HepG2 (cell line): ENCODE measurements at regions not wholly inside any gene's neighbourhood (a gene's known extent, or its start where the extent isn't known, plus 50 kb on each side); places are given as distances from the start of the nearest gene placed in this dataset.

Experiments used
- ATAC-seq: fragments of 200-7000 bp; cut with Tn5 transposase; 3 replicates; pipeline ENCODE4 v1.9.1; 2020; ENCODE audit warnings: mild to moderate bottlenecking, moderate library complexity
- BruUV-seq: library from RNA; stranded (reverse); fragments of 400-500 nt; replicated peaks from 2 replicates; lab custom pipeline; 2021; lab: Mats Ljungman, UMichigan
- CTCF ChIA-PET: fragments of 300-600 bp; formaldehyde crosslinking; extraction: SDS; loops from one replicate; lab custom pipeline; 2021; ENCODE audit warnings: low total read pairs, inconsistent platforms, low intra/inter-chr PET ratio; lab: Yijun Ruan, JAX
- POLR2A ChIA-PET: fragments of 350-600 bp; sonication (Branson Sonifier 250); formaldehyde crosslinking; loops from one replicate; lab custom pipeline; 2020; ENCODE audit warnings: antibody characterized with exemption, inconsistent platforms; lab: Yijun Ruan, JAX
- DNase-seq: peaks from one replicate; pipeline ENCODE4 v3.0.0-alpha.2; 2015; ENCODE audit warnings: low spot score
- FAIRE-seq: peaks from 3 replicates; lab custom pipeline; 2011; peaks lifted over from hg19 to GRCh38; lab: Jason Lieb, UNC
- H2AFZ ChIP-seq: one replicate; pipeline ENCODE4 v1.6.1; 2011; ENCODE audit warnings: low read length, inconsistent platforms
- H3K27ac ChIP-seq: fragments of 300-600 bp; 3 replicates; pipeline ENCODE4 v1.8.0; 2011; ENCODE audit warnings: mixed run types, mild to moderate bottlenecking, mixed read lengths, low read length, inconsistent platforms; ENCODE audit not compliant: insufficient read depth; ENCODE audit errors: extremely low read length
- H3K27me3 ChIP-seq, 2 experiments: fragments of 200-600 bp in 1 of 2; 2 replicates in 1 of 2; 3 replicates in 1 of 2; pipeline versions ENCODE4 v1.6.0 to v1.8.0; 2011; ENCODE audit warnings: low read length in 2 of 2, mild to moderate bottlenecking in 2 of 2, moderate library complexity in 2 of 2, inconsistent platforms in 1 of 2; ENCODE audit not compliant: insufficient read depth in 2 of 2, control insufficient read depth in 1 of 2
- H3K36me3 ChIP-seq, 2 experiments: fragments of 200-600 bp in 1 of 2; replicated peaks in 1 of 2; 2 replicates in 1 of 2; 3 replicates in 1 of 2; pipeline versions ENCODE4 v1.5.1 to v1.8.0; 2011; ENCODE audit warnings: low read length in 2 of 2, inconsistent platforms in 1 of 2; ENCODE audit not compliant: insufficient read depth in 2 of 2, control insufficient read depth in 1 of 2
- H3K4me1 ChIP-seq: 2 replicates; pipeline ENCODE4 v1.5.1; 2012; ENCODE audit warnings: low read length, inconsistent platforms; ENCODE audit not compliant: insufficient read depth
- H3K4me2 ChIP-seq: 2 replicates; pipeline ENCODE4 v1.6.0; 2011; ENCODE audit warnings: low read depth, low read length, inconsistent platforms
- H3K4me3 ChIP-seq, 3 experiments: fragments of 200-600 bp in 1 of 3; sonication (generic), shearing (Covaris generic) in 1 of 3; replicated peaks in 1 of 3; 2 replicates each; pipeline ENCODE4 v1.5.1; 2011 to 2016; ENCODE audit warnings: low read length in 3 of 3, inconsistent platforms in 2 of 3, low read depth in 2 of 3, mild to moderate bottlenecking in 2 of 3, control low read depth in 1 of 3, mixed read lengths in 1 of 3; ENCODE audit not compliant: insufficient read depth in 1 of 3
- H3K79me2 ChIP-seq: one replicate; pipeline ENCODE4 v1.6.1; 2011; ENCODE audit warnings: low read length, inconsistent platforms; ENCODE audit not compliant: insufficient read depth
- H3K9ac ChIP-seq: 2 replicates; pipeline ENCODE4 v1.6.0; 2011; ENCODE audit warnings: mild to moderate bottlenecking, low read depth, low read length, inconsistent platforms; ENCODE audit not compliant: insufficient read depth
- H3K9me3 ChIP-seq: 2 replicates; pipeline ENCODE4 v1.5.1; 2012; ENCODE audit warnings: mild to moderate bottlenecking, low read length
- H4K20me1 ChIP-seq: 2 replicates; pipeline ENCODE4 v1.6.0; 2011; ENCODE audit warnings: inconsistent platforms, mild to moderate bottlenecking, low read length, moderate library complexity; ENCODE audit not compliant: insufficient read depth
- CREBL2 ChIP-seq: sonication (generic); formaldehyde crosslinking; IDR thresholded peaks from 2 replicates; pipeline ENCODE4 v1.8.1; 2023; ENCODE audit warnings: missing genetic modification reagents, mild to moderate bottlenecking, borderline replicate concordance
- KDM4B ChIP-seq: sonication (generic); formaldehyde crosslinking; IDR thresholded peaks from 2 replicates; pipeline ENCODE4 v1.4.0; 2020; ENCODE audit warnings: missing genetic modification reagents
- MIER3 ChIP-seq: IDR thresholded peaks from 2 replicates; pipeline ENCODE4 v1.6.1; 2016; ENCODE audit warnings: missing compliant biosample characterization, borderline replicate concordance
- NAIF1 ChIP-seq: sonication (generic); formaldehyde crosslinking; IDR thresholded peaks from 2 replicates; pipeline ENCODE4 v1.5.0; 2020; ENCODE audit warnings: mild to moderate bottlenecking, missing genetic modification reagents, borderline replicate concordance
- RELA ChIP-seq: sonication (generic); formaldehyde crosslinking; IDR thresholded peaks from 2 replicates; pipeline ENCODE4 v1.4.0; 2020; ENCODE audit warnings: missing genetic modification reagents
- ZNF136 ChIP-seq: sonication (generic); formaldehyde crosslinking; IDR thresholded peaks from 2 replicates; pipeline ENCODE4 v1.8.1; 2022; ENCODE audit warnings: low read depth, mild to moderate bottlenecking, moderate library complexity, missing genetic modification reagents
- ZNF256 ChIP-seq: sonication (generic); formaldehyde crosslinking; conservative IDR thresholded peaks from 2 replicates; pipeline ENCODE4 v1.4.0; 2020; ENCODE audit warnings: missing genetic modification reagents
- ZNF3 ChIP-seq: IDR thresholded peaks from 2 replicates; pipeline ENCODE4 v1.7.0; 2017; ENCODE audit warnings: inconsistent platforms
- ZNF30 ChIP-seq: sonication (generic); formaldehyde crosslinking; IDR thresholded peaks from 2 replicates; pipeline ENCODE4 v1.5.0; 2020; ENCODE audit warnings: mild to moderate bottlenecking, missing genetic modification reagents
- ZNF558 ChIP-seq: sonication (generic); formaldehyde crosslinking; IDR thresholded peaks from 2 replicates; pipeline ENCODE4 v1.9.0; 2022; ENCODE audit warnings: mild to moderate bottlenecking, missing genetic modification reagents, borderline replicate concordance
- ZSCAN25 ChIP-seq: sonication (generic); formaldehyde crosslinking; IDR thresholded peaks from 2 replicates; pipeline ENCODE4 v1.8.0; 2022; ENCODE audit warnings: mild to moderate bottlenecking, missing genetic modification reagents
- WGBS: methylation state at CpG from one replicate; pipeline ENCODE4 v1.1.6; 2017; ENCODE audit warnings: low lambda C conversion rate; 5-methylcytosine and 5-hydroxymethylcytosine counted together
- in situ Hi-C: cut with HindIII; loops from 2 replicates; pipeline ENCODE4 v1.10.0; 2017; ENCODE audit warnings: low pct_unique_long_range_greater_than_20kb; ENCODE audit not compliant: extremely low pct_ligation_motif_present
- intact Hi-C: fragments of 100-400 bp; cut with micrococcal nuclease; formaldehyde crosslinking; loops from one replicate; pipeline ENCODE4 v1.10.0; 2022; ENCODE audit not compliant: unreplicated experiment
- TF ChIP-seq, protein P1 (sequence below): sonication (generic); formaldehyde crosslinking; IDR thresholded peaks from 2 replicates; pipeline ENCODE4 v1.8.0; 2022; ENCODE audit warnings: mild to moderate bottlenecking, missing genetic modification reagents, moderate library complexity

DNA sequence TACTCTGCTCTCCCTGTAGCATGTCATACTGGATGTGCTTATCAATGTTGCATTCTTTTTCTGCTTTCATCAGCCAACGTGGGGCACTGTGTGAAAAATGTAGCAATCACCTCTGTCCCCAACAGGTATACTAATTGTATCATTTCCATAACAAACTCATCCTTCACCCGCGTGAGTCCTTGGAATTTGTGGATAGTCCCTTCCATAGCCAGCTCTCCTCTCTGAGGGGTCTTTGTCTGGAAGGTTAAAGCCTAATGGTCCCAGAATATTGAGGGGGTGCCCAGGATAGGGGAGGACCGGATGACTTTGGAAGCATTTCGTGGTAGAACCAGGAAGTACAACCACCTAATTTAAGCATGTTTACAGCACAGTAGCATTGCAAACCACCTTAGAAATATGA is 124.6 kb downstream of the FOXB1 start:
- POLR2A ChIA-PET: no interaction called here
- in situ Hi-C loops (no loop called here), intact Hi-C loops (no loop called here)
- FAIRE-seq: no peak
- no peak overlapping the region for H3K27ac ChIP-seq
- no peaks in the 10 kb centered on the region for H3K27me3 ChIP-seq
- H3K4me2 ChIP-seq: no peak overlapping the region
- H4K20me1 ChIP-seq: no peaks in the 10 kb centered on the region
- no peak for DNase-seq
- H3K9me3 ChIP-seq: no peaks in the 10 kb centered on the region
- ATAC-seq: no peak
- no peaks in the 10 kb centered on the region for H3K79me2 ChIP-seq
- H2AFZ ChIP-seq: no peak overlapping the region
- peaks cover 7% of the 10 kb centered on the region; the same call in 1 of the 2 replicates for H3K4me1 ChIP-seq
- H3K4me3 ChIP-seq: no peak overlapping the region
- no peak overlapping the region for H3K9ac ChIP-seq
- TF ChIP-seq ZNF558 (CRISPR knock-in tag) (no peak), RELA (CRISPR knock-in tag) (no peak), ZNF3 (CRISPR knock-in tag) (no peak), NAIF1 (CRISPR knock-in tag) (no peak)
- WGBS: 21% methylated on average over 5 of the region's 5 CpGs
- no peaks in the 10 kb centered on the region for H3K36me3 ChIP-seq
- BruUV-seq: no TSS peak
- CTCF ChIA-PET: no interaction called here

DNA sequence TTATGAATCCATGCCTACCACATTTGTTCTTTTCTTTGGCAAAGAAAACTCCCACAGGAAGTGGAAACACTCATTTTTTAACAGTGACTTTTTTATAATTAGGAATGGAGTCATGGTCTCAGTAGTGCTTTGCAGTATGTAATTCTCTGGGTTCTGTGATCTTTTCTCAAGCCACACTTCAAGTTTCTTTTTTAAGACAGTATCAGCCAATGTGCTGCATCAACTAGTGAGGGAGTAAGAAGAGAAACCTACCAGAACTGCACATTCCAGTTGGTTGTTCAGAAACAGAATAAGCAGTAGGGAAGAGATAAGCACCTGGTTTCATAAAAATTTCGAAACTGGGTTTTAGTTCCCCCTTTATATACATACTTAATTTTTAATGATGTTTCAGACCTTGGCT is 126.3 kb downstream of the FOXB1 start:
- FAIRE-seq (no peak), DNase-seq (no peak), ATAC-seq (no peak)
- ChIA-PET CTCF (no interaction called here), POLR2A (no interaction called here)
- H3K36me3 ChIP-seq: no peaks in the 10 kb centered on the region
- TF ChIP-seq KDM4B: no peak
- no peak for TF ChIP-seq ZSCAN25 (CRISPR knock-in tag)
- no peak for TF ChIP-seq MIER3
- TF ChIP-seq ZNF256 (CRISPR knock-in tag): no peak
- TF ChIP-seq, protein P1, sequence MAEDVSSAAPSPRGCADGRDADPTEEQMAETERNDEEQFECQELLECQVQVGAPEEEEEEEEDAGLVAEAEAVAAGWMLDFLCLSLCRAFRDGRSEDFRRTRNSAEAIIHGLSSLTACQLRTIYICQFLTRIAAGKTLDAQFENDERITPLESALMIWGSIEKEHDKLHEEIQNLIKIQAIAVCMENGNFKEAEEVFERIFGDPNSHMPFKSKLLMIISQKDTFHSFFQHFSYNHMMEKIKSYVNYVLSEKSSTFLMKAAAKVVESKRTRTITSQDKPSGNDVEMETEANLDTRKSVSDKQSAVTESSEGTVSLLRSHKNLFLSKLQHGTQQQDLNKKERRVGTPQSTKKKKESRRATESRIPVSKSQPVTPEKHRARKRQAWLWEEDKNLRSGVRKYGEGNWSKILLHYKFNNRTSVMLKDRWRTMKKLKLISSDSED (CRISPR knock-in tag): no peak
- no peak for TF ChIP-seq ZNF30
- no peak for TF ChIP-seq ZNF136 (CRISPR knock-in tag)
- TF ChIP-seq CREBL2 (CRISPR knock-in tag): no peak
- H3K9ac ChIP-seq: no peak overlapping the region
- H3K79me2 ChIP-seq: no peaks in the 10 kb centered on the region
- H3K27ac ChIP-seq: no peak overlapping the region
- H3K4me1 ChIP-seq: peaks cover 7% of the 10 kb centered on the region; the same call in 1 of the 2 replicates
- H3K4me3 ChIP-seq: no peak overlapping the region
- H3K4me2 ChIP-seq: no peak overlapping the region
- H3K27me3 ChIP-seq: no peaks in the 10 kb centered on the region; a peak in 1 of 5 replicates
- H4K20me1 ChIP-seq: no peaks in the 10 kb centered on the region
- BruUV-seq: no TSS peak
- H2AFZ ChIP-seq: no peak overlapping the region
- intact Hi-C loops (no loop called here), in situ Hi-C loops (no loop called here)
- 6% methylated on average over 1 of the region's 1 CpG for WGBS
- no peaks in the 10 kb centered on the region for H3K9me3 ChIP-seq
